ENCODE measurements at regions not wholly inside any gene's neighbourhood (a gene's known extent, or its start where the extent isn't known, plus 50 kb on each side); places are given as distances from the start of the nearest gene placed in this dataset.

GRCh38 chr9:111163716-111164389, 125.6 kb upstream of the LPAR1 start:
- H3K4me3 ChIP-seq (ENCODE audit: low read length), result no peak overlapping the region
- no peaks in the 10 kb centered on the region for H3K36me3 ChIP-seq (replicated peaks; ENCODE audit: low read depth, low read length)
- no peaks in the 10 kb centered on the region for H3K79me2 ChIP-seq (ENCODE audit: low read length)
- no peak overlapping the region for H2AFZ ChIP-seq (ENCODE audit: low read depth, low read length)
- no peaks in the 10 kb centered on the region for H3K4me1 ChIP-seq (ENCODE audit: low read length)
- H3K9me3 ChIP-seq (ENCODE audit: insufficient read depth, low read length), result peaks cover 3% of the 10 kb centered on the region; the same call in 1 of the 2 replicates
- H4K20me1 ChIP-seq (ENCODE audit: insufficient read depth, low read length), result no peaks in the 10 kb centered on the region
- no peaks in the 10 kb centered on the region for H3K27me3 ChIP-seq (ENCODE audit: low read depth, low read length)
- no peak overlapping the region for H3K4me2 ChIP-seq (ENCODE audit: low read length)
- no peak for TF ChIP-seq CTCF (IDR thresholded peaks at IDR 0.05; ENCODE audit: low read depth, low read length)
- TF ChIP-seq EZH2phosphoT487 (IDR thresholded peaks at IDR 0.05; ENCODE audit: low read depth), result no peak
- no peak overlapping the region for H3K9ac ChIP-seq (ENCODE audit: low read length)
- no peak overlapping the region for H3K27ac ChIP-seq (ENCODE audit: low read length)

GRCh38 chr9:111162026-111162425, 123.8 kb upstream of the LPAR1 start:
- Histone ChIP-seq H3K4me2 (ENCODE audit: low read length) (no peak overlapping the region), H3K9me3 (ENCODE audit: insufficient read depth, low read length) (no peaks in the 10 kb centered on the region), H3K9ac (ENCODE audit: low read length) (no peak overlapping the region), H3K79me2 (ENCODE audit: low read length) (no peaks in the 10 kb centered on the region), H4K20me1 (ENCODE audit: insufficient read depth, low read length) (no peaks in the 10 kb centered on the region), H3K4me1 (ENCODE audit: low read length) (no peaks in the 10 kb centered on the region), H3K4me3 (ENCODE audit: low read length) (no peak overlapping the region), H2AFZ (ENCODE audit: low read depth, low read length) (no peak overlapping the region), H3K27ac (ENCODE audit: low read length) (no peak overlapping the region), H3K27me3 (ENCODE audit: low read depth, low read length) (no peaks in the 10 kb centered on the region), H3K36me3 (replicated peaks; ENCODE audit: low read depth, low read length) (no peaks in the 10 kb centered on the region)
- TF ChIP-seq CTCF (IDR thresholded peaks at IDR 0.05; ENCODE audit: low read depth, low read length) (no peak), EZH2phosphoT487 (IDR thresholded peaks at IDR 0.05; ENCODE audit: low read depth) (no peak)

GRCh38 chr9:111161015-111161415, 122.7 kb upstream of the LPAR1 start:
- H3K4me1 ChIP-seq (ENCODE audit: low read length), result no peaks in the 10 kb centered on the region
- H3K36me3 ChIP-seq (replicated peaks; ENCODE audit: low read depth, low read length), result no peaks in the 10 kb centered on the region
- H3K4me3 ChIP-seq (ENCODE audit: low read length), result no peak overlapping the region
- H2AFZ ChIP-seq (ENCODE audit: low read depth, low read length), result no peak overlapping the region
- no peak for TF ChIP-seq CTCF (IDR thresholded peaks at IDR 0.05; ENCODE audit: low read depth, low read length)
- no peak overlapping the region for H3K27ac ChIP-seq (ENCODE audit: low read length)
- H3K9ac ChIP-seq (ENCODE audit: low read length), result no peak overlapping the region
- H3K4me2 ChIP-seq (ENCODE audit: low read length), result no peak overlapping the region
- no peaks in the 10 kb centered on the region for H3K27me3 ChIP-seq (ENCODE audit: low read depth, low read length)
- H3K9me3 ChIP-seq (ENCODE audit: insufficient read depth, low read length), result no peaks in the 10 kb centered on the region
- no peaks in the 10 kb centered on the region for H4K20me1 ChIP-seq (ENCODE audit: insufficient read depth, low read length)
- H3K79me2 ChIP-seq (ENCODE audit: low read length), result no peaks in the 10 kb centered on the region

- no peak for TF ChIP-seq CTCF (IDR thresholded peaks at IDR 0.05; ENCODE audit: low read depth, low read length)
- no peak for TF ChIP-seq EZH2phosphoT487 (IDR thresholded peaks at IDR 0.05; ENCODE audit: low read depth)
- no peak overlapping the region for H2AFZ ChIP-seq (ENCODE audit: low read depth, low read length)
- no peaks in the 10 kb centered on the region for H3K9me3 ChIP-seq (ENCODE audit: insufficient read depth, low read length)
- H3K36me3 ChIP-seq (replicated peaks; ENCODE audit: low read depth, low read length), result no peaks in the 10 kb centered on the region
- no peak overlapping the region for H3K4me2 ChIP-seq (ENCODE audit: low read length)
- H4K20me1 ChIP-seq (ENCODE audit: insufficient read depth, low read length), result no peaks in the 10 kb centered on the region
- no peaks in the 10 kb centered on the region for H3K4me1 ChIP-seq (ENCODE audit: low read length)
- H3K79me2 ChIP-seq (ENCODE audit: low read length), result no peaks in the 10 kb centered on the region
- no peak overlapping the region for H3K27ac ChIP-seq (ENCODE audit: low read length)
- H3K27me3 ChIP-seq (ENCODE audit: low read depth, low read length), result no peaks in the 10 kb centered on the region
- H3K4me3 ChIP-seq (ENCODE audit: low read length), result no peak overlapping the region
- no peak overlapping the region for H3K9ac ChIP-seq (ENCODE audit: low read length)
These were observed 120.7 kb upstream of the LPAR1 start for GRCh38 chr9:111158999-111159398.

All from OCI-LY3 (cell line).